Panc1 (cell line): ENCODE measurements at regions not wholly inside any gene's neighbourhood (a gene's known extent, or its start where the extent isn't known, plus 50 kb on each side); places are given as distances from the start of the nearest gene placed in this dataset.
"Not testable (repeated sequence)": the region's sequence is repeated elsewhere in the genome, so short reads cannot be mapped to it uniquely, and the experiment has no call there.

ENCODE experiments used
- ATAC-seq: fragments of 200-7000 bp; cut with Tn5 transposase; 2 replicates; pipeline ENCODE4 v1.9.1; 2020; ENCODE audit warnings: mild to moderate bottlenecking, moderate library complexity
- BruUV-seq: library from RNA; stranded (reverse); fragments of 400-500 nt; replicated peaks from 2 replicates; lab custom pipeline; 2021; lab: Mats Ljungman, UMichigan
- CTCF ChIA-PET: fragments of 300-600 bp; sonication (Branson Sonifier 250); formaldehyde crosslinking; loops from one replicate; lab custom pipeline; 2022; ENCODE audit warnings: antibody characterized with exemption; lab: Charles Lee
- POLR2A ChIA-PET: fragments of 300-600 bp; sonication (Branson Sonifier 250); formaldehyde crosslinking; loops from one replicate; lab custom pipeline; 2022; ENCODE audit warnings: antibody characterized with exemption; lab: Charles Lee
- DNase-seq: peaks from one replicate; pipeline ENCODE4 v3.0.0-alpha.2; 2010; ENCODE audit warnings: low read depth, low spot score
- H3K27ac ChIP-seq: 2 replicates; pipeline ENCODE4 v1.5.1; 2011; ENCODE audit warnings: mild to moderate bottlenecking, low read length, inconsistent platforms
- H3K27me3 ChIP-seq: fragments of 200-500 bp; sonication (Bioruptor generic); 2 replicates; pipeline ENCODE4 v1.6.0; 2014; ENCODE audit warnings: low read length, inconsistent platforms; ENCODE audit not compliant: control insufficient read depth, insufficient read depth
- H3K36me3 ChIP-seq: fragments of 200-500 bp; sonication (Bioruptor generic); 2 replicates; pipeline ENCODE4 v1.5.1; 2014; ENCODE audit warnings: inconsistent platforms, mild to moderate bottlenecking, low read length, moderate library complexity; ENCODE audit not compliant: control insufficient read depth, insufficient read depth
- H3K4me1 ChIP-seq: 2 replicates; pipeline ENCODE4 v1.5.1; 2011; ENCODE audit warnings: inconsistent platforms, mild to moderate bottlenecking, low read length, moderate library complexity; ENCODE audit not compliant: control insufficient read depth, insufficient read depth
- H3K4me3 ChIP-seq, 2 experiments: 2 replicates each; pipeline ENCODE4 v1.5.1; 2011 to 2012; ENCODE audit warnings: low read depth in 2 of 2, low read length in 2 of 2, mild to moderate bottlenecking in 2 of 2, inconsistent platforms in 1 of 2, moderate library complexity in 1 of 2
- H3K9me3 ChIP-seq: fragments of 200-500 bp; sonication (Bioruptor generic); 2 replicates; pipeline ENCODE4 v1.5.1; 2014; ENCODE audit warnings: low read depth, mild to moderate bottlenecking, inconsistent platforms, low read length, moderate library complexity; ENCODE audit not compliant: control insufficient read depth, insufficient read depth
- CTCF ChIP-seq: fragments of 450-650 bp; IDR thresholded peaks from 2 replicates; pipeline ENCODE4 v1.5.1; 2017; ENCODE audit warnings: mild to moderate bottlenecking
- POLR2AphosphoS5 ChIP-seq: IDR thresholded peaks from 2 replicates; pipeline ENCODE4 v1.6.1; 2012; ENCODE audit warnings: mild to moderate bottlenecking, low read depth, low read length, moderate library complexity
- SIN3A ChIP-seq: IDR thresholded peaks from 2 replicates; pipeline ENCODE4 v1.6.1; 2012; ENCODE audit warnings: low read depth, mild to moderate bottlenecking, low read length, moderate library complexity, borderline replicate concordance; ENCODE audit not compliant: insufficient read depth
- TCF7L2 ChIP-seq: IDR thresholded peaks from 2 replicates; pipeline ENCODE4 v1.6.1; 2011; ENCODE audit warnings: mild to moderate bottlenecking, low read depth, low read length, inconsistent platforms
- in situ Hi-C: cut with HindIII; loops from 2 replicates; pipeline ENCODE4 v1.10.0; 2016; ENCODE audit warnings: low sequenced_read_pairs, low pct_unique_long_range_greater_than_20kb
- intact Hi-C: fragments of 100-400 bp; cut with micrococcal nuclease; formaldehyde crosslinking; loops from one replicate; pipeline ENCODE4 v1.10.0; 2022; ENCODE audit not compliant: unreplicated experiment
- TF ChIP-seq, protein P1 (sequence below), 2 experiments: IDR thresholded peaks; 2 replicates each; pipeline ENCODE4 v1.6.1; 2011 to 2012; ENCODE audit warnings: low read depth in 2 of 2, control low read depth in 1 of 2, low read length in 1 of 2, mild to moderate bottlenecking in 1 of 2, moderate library complexity in 1 of 2; ENCODE audit not compliant: insufficient read depth in 1 of 2

DNA sequence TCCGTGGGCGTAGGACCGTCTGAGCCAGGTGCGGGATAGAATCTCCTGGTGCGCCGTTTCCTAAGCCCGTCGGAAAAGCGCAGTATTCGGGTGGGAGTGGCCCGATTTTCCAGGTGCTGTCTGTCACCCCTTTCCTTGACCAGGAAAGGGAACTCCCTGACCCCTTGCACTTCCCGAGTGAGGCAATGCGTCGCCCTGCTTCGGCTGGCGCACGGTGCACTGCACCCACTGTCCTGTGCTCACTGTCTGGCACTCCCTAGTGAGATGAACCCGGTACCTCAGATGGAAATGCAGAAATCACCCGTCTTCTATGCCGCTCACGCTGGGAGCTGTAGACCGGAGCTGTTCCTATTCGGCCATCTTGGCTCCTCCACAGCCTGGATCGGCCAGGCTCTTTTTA, 74.9 kb upstream of the LIFR start:
- POLR2A ChIA-PET, H3K36me3 ChIP-seq, H3K27me3 ChIP-seq, CTCF ChIA-PET, H3K9me3 ChIP-seq, H3K27ac ChIP-seq, in situ Hi-C loops, H3K4me1 ChIP-seq, H3K4me3 ChIP-seq, ATAC-seq, intact Hi-C loops, DNase-seq, BruUV-seq: not testable (repeated sequence)

DNA sequence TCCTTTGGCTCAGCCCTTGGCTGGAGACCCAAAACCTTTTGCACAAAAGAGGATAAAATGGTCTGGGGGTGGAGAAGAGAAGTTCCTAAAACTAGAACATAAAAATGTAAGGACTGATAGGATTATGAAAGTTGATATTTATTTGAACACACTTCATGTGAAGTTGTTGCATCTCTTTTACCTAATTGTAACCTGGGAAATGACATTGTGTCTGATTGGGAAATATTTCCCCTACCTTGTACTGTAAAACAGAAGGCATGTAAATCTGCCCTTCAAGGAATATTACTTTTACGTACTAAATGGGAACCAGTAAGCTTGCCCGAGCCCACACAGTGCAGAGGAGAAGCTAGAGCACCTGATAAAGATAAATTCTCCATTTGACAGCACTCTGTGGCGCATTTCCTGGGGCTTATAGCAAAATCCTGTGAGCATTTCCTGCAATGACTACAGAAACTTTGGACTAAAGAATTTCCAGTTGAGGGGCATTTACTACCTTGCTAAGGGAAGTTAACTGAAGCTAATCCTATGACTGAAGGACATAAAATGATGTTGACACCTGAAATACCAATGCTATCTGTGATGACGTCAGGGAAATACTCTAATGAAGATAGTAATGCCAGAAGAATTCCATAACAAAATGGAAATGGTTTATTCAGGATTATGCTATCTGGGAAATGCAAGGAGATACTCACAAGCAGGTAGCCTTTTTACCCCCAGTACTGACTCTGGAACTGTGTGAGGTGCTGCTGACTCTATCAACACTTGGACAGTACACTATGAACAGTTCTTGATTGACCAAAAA, 78.3 kb upstream of the LIFR start:
- no peaks in the 10 kb centered on the region for H3K4me1 ChIP-seq
- H3K27ac ChIP-seq = no peak overlapping the region
- no peak overlapping the region for H3K4me3 ChIP-seq
- ChIA-PET CTCF (no interaction called here), POLR2A (interaction anchor here (0.5 kb wide), 1 partner anchor 14 kb away, joined by 3 read pairs; no protein-coding TSS in a partner anchor)
- H3K36me3 ChIP-seq = no peaks in the 10 kb centered on the region
- no peaks in the 10 kb centered on the region for H3K27me3 ChIP-seq
- in situ Hi-C loops (no loop called here), intact Hi-C loops (no loop called here)
- peaks cover 7% of the 10 kb centered on the region; the same call in 1 of the 2 replicates for H3K9me3 ChIP-seq
- ATAC-seq = no peak
- DNase-seq = no peak
- TF ChIP-seq POLR2AphosphoS5 = no peak
- no peak for TF ChIP-seq SIN3A
- TF ChIP-seq TCF7L2 = no peak
- TF ChIP-seq, protein P1, sequence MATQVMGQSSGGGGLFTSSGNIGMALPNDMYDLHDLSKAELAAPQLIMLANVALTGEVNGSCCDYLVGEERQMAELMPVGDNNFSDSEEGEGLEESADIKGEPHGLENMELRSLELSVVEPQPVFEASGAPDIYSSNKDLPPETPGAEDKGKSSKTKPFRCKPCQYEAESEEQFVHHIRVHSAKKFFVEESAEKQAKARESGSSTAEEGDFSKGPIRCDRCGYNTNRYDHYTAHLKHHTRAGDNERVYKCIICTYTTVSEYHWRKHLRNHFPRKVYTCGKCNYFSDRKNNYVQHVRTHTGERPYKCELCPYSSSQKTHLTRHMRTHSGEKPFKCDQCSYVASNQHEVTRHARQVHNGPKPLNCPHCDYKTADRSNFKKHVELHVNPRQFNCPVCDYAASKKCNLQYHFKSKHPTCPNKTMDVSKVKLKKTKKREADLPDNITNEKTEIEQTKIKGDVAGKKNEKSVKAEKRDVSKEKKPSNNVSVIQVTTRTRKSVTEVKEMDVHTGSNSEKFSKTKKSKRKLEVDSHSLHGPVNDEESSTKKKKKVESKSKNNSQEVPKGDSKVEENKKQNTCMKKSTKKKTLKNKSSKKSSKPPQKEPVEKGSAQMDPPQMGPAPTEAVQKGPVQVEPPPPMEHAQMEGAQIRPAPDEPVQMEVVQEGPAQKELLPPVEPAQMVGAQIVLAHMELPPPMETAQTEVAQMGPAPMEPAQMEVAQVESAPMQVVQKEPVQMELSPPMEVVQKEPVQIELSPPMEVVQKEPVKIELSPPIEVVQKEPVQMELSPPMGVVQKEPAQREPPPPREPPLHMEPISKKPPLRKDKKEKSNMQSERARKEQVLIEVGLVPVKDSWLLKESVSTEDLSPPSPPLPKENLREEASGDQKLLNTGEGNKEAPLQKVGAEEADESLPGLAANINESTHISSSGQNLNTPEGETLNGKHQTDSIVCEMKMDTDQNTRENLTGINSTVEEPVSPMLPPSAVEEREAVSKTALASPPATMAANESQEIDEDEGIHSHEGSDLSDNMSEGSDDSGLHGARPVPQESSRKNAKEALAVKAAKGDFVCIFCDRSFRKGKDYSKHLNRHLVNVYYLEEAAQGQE (IDR thresholded peaks at IDR 0.05; ENCODE audit: insufficient read depth in 1 of 2, low read depth in 2 of 2, low read length in 1 of 2) = no peak
- TF ChIP-seq CTCF = no peak
- no TSS peak for BruUV-seq

DNA sequence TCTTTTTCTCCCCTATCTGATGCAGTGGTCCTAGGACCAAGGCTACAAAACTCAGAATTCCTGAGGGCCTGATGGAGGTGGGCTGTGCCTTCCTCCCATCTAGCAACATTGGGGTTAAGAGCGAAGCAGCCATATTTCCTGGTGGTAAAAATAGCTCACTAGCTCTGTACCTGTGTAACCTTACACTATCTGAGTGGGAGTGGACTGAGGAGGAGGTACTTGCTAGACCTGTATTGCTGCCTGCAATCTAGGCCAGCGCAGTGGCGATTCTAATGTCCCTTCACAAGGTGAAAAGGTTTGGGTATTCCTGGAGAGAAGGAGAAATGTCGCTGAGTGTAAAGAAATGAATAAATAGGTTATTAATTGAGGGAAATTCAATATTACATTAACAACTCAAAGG, 80.2 kb upstream of the LIFR start:
- DNase-seq (no peak), ATAC-seq (no peak)
- no TSS peak for BruUV-seq
- CTCF ChIA-PET = no interaction called here
- no peaks in the 10 kb centered on the region for H3K27me3 ChIP-seq
- H3K4me1 ChIP-seq = no peaks in the 10 kb centered on the region
- no peak overlapping the region for H3K27ac ChIP-seq
- H3K36me3 ChIP-seq = no peaks in the 10 kb centered on the region
- H3K4me3 ChIP-seq = no peak overlapping the region
- intact Hi-C loops (no loop called here), in situ Hi-C loops (no loop called here)
- H3K9me3 ChIP-seq = peaks cover 7% of the 10 kb centered on the region; the same call in 1 of the 2 replicates
- no peak for TF ChIP-seq POLR2AphosphoS5
- no peak for TF ChIP-seq SIN3A
- no peak for TF ChIP-seq CTCF
- TF ChIP-seq, protein P1 (IDR thresholded peaks at IDR 0.05; ENCODE audit: insufficient read depth in 1 of 2, low read depth in 2 of 2, low read length in 1 of 2) = no peak
- TF ChIP-seq TCF7L2 = no peak
- POLR2A ChIA-PET = no interaction called here
